Kidney (tissue), 13 donors: ENCODE measurements at regions not wholly inside any gene's neighbourhood (a gene's known extent, or its start where the extent isn't known, plus 50 kb on each side); places are given as distances from the start of the nearest gene placed in this dataset.

ENCODE experiments used
- DNase-seq, 5 donors: peaks; one replicate each; pipeline ENCODE4 v3.0.0-alpha.2; 2013 to 2020
- FAIRE-seq: peaks from 2 replicates; lab custom pipeline; 2012; peaks lifted over from hg19 to GRCh38; lab: Jason Lieb, UNC
- H3K27ac ChIP-seq, 2 donors: one replicate each; pipeline ENCODE4 v1.7.0; 2013; ENCODE audit warnings: low read depth in 2 of 2, low read length in 2 of 2, inconsistent platforms in 1 of 2
- H3K27me3 ChIP-seq: one replicate; pipeline ENCODE4 v1.7.1; 2013; ENCODE audit warnings: low read length, inconsistent platforms; ENCODE audit not compliant: control insufficient read depth, insufficient read depth
- H3K36me3 ChIP-seq, 3 donors: one replicate each; pipeline versions ENCODE4 v1.7.0 to v1.7.1; 2013; ENCODE audit warnings: low read length in 3 of 3, control low read depth in 1 of 3, inconsistent platforms in 1 of 3; ENCODE audit not compliant: insufficient read depth in 3 of 3, control insufficient read depth in 2 of 3
- H3K4me1 ChIP-seq, 3 donors: one replicate each; pipeline versions ENCODE4 v1.7.0 to v1.7.1; 2013; ENCODE audit warnings: low read length in 3 of 3, inconsistent platforms in 1 of 3, low read depth in 1 of 3; ENCODE audit not compliant: control insufficient read depth in 2 of 3, insufficient read depth in 2 of 3
- H3K4me3 ChIP-seq, 3 donors: one replicate each; pipeline versions ENCODE4 v1.7.0 to v1.8.1; 2013; ENCODE audit warnings: low read length in 3 of 3, control low read depth in 1 of 3, inconsistent platforms in 1 of 3
- H3K9ac ChIP-seq, 3 donors: one replicate each; pipeline versions ENCODE4 v1.7.0 to v1.7.1; 2013; ENCODE audit warnings: low read length in 3 of 3, control low read depth in 1 of 3, inconsistent platforms in 1 of 3
- H3K9me3 ChIP-seq, 3 donors: one replicate each; pipeline versions ENCODE4 v1.7.0 to v1.7.1; 2013; ENCODE audit warnings: low read length in 3 of 3, control low read depth in 1 of 3, inconsistent platforms in 1 of 3; ENCODE audit not compliant: control insufficient read depth in 2 of 3, insufficient read depth in 1 of 3
- CTCF ChIP-seq: IDR thresholded peaks from 3 replicates; pipeline ENCODE4 v1.5.1; 2012; ENCODE audit warnings: mild to moderate bottlenecking, moderate library complexity, borderline replicate concordance; ENCODE audit not compliant: insufficient read depth; ENCODE audit errors: extremely low read depth
- intact Hi-C: fragments of 100-400 bp; cut with DNase I; formaldehyde crosslinking; loops from one replicate; pipeline ENCODE4 v1.11.1; 2022
- donor health status: control.
- donor health status: control.
- donor health status: control.
- donor health status: control.
- donor health status: control.
- donor health status: DM: yes; HTN: yes; CAD: no.
- donor health status: Normal renal cell carcinoma (clear cell type).

GRCh38 chr6:155915651-155916050 is 460.0 kb upstream of the NOX3 start:
- FAIRE-seq = no peak

GRCh38 chr6:155913816-155914215 is 458.2 kb upstream of the NOX3 start:
- intact Hi-C loops = no loop called here
- Histone ChIP-seq H3K9me3 (no peaks in the 10 kb centered on the region), H3K27me3 (no peaks in the 10 kb centered on the region), H3K27ac (no peak overlapping the region), H3K36me3 (no peaks in the 10 kb centered on the region), H3K9ac (no peak overlapping the region), H3K4me1 (no peaks in the 10 kb centered on the region), H3K4me3 (no peak overlapping the region)
- DNase-seq (no peak), FAIRE-seq (no peak)
- no peak for TF ChIP-seq CTCF

More at GRCh38 chr6:155915651-155916050, 460.0 kb upstream of the NOX3 start:
- Histone ChIP-seq H3K4me3 (no peak overlapping the region), H3K27me3 (no peaks in the 10 kb centered on the region), H3K4me1 (no peaks in the 10 kb centered on the region), H3K9me3 (no peaks in the 10 kb centered on the region), H3K9ac (no peak overlapping the region), H3K27ac (no peak overlapping the region), H3K36me3 (no peaks in the 10 kb centered on the region)
- no peak for TF ChIP-seq CTCF
- DNase-seq = no peak
- intact Hi-C loops = no loop called here

GRCh38 chr6:155909710-155910109 is 454.1 kb upstream of the NOX3 start:
- Histone ChIP-seq H3K4me1 (no peaks in the 10 kb centered on the region), H3K27ac (no peak overlapping the region), H3K27me3 (no peaks in the 10 kb centered on the region), H3K9me3 (no peaks in the 10 kb centered on the region), H3K4me3 (no peak overlapping the region), H3K36me3 (no peaks in the 10 kb centered on the region), H3K9ac (no peak overlapping the region)
- FAIRE-seq (no peak), DNase-seq (no peak)
- intact Hi-C loops = no loop called here
- TF ChIP-seq CTCF = no peak

- no peak overlapping the region for H3K27ac ChIP-seq
- no peaks in the 10 kb centered on the region for H3K9me3 ChIP-seq
- no peaks in the 10 kb centered on the region for H3K36me3 ChIP-seq
- no peaks in the 10 kb centered on the region for H3K27me3 ChIP-seq
- DNase-seq (no peak), FAIRE-seq (no peak)
- intact Hi-C loops = no loop called here
- H3K4me1 ChIP-seq = no peaks in the 10 kb centered on the region
- no peak overlapping the region for H3K4me3 ChIP-seq
- no peak overlapping the region for H3K9ac ChIP-seq
- no peak for TF ChIP-seq CTCF
Measured at GRCh38 chr6:155895641-155896040, 440.0 kb upstream of the NOX3 start.
